Gastrocnemius medialis (tissue), 4 donors: ENCODE measurements at regions not wholly inside any gene's neighbourhood (a gene's known extent, or its start where the extent isn't known, plus 50 kb on each side); places are given as distances from the start of the nearest gene placed in this dataset.

ENCODE experiments used
- CTCF ChIP-seq, 5 experiments: fragments of 450-650 bp in 3 of 5; fragments of 200-600 bp in 2 of 5; sonication (generic) in 2 of 5; IDR thresholded peaks in 4 of 5; conservative IDR thresholded peaks in 1 of 5; 1 replicate in 4 of 5; 2 replicates in 1 of 5; pipeline ENCODE4 v1.5.1; 2016 to 2019; ENCODE audit warnings: antibody characterized with exemption in 5 of 5, mild to moderate bottlenecking in 3 of 5, moderate library complexity in 3 of 5
- POLR2A ChIP-seq, 2 donors: fragments of 450-650 bp; IDR thresholded peaks; one replicate each; pipeline ENCODE4 v1.6.1; 2017; ENCODE audit warnings: antibody characterized with exemption in 2 of 2, mild to moderate bottlenecking in 2 of 2, moderate library complexity in 2 of 2

- TF ChIP-seq CTCF (IDR thresholded peaks at IDR 0.05 in 4 of 5, conservative IDR thresholded peaks at IDR 0.05 in 1 of 5) (no peak), POLR2A (IDR thresholded peaks at IDR 0.05) (no peak)
Observed at GRCh38 chr19:31144075-31144870, 205.0 kb downstream of the TSHZ3 start.
